PC-9 (cell line): ENCODE measurements at regions not wholly inside any gene's neighbourhood (a gene's known extent, or its start where the extent isn't known, plus 50 kb on each side); places are given as distances from the start of the nearest gene placed in this dataset.

ENCODE experiments used
- BruUV-seq: library from RNA; stranded (reverse); fragments of 400-500 nt; replicated peaks from 2 replicates; lab custom pipeline; 2021; lab: Mats Ljungman, UMichigan
- CTCF ChIA-PET: fragments of 300-600 bp; sonication (Branson Sonifier 250); formaldehyde crosslinking; loops from one replicate; lab custom pipeline; 2022; ENCODE audit warnings: antibody characterized with exemption; lab: Charles Lee
- POLR2A ChIA-PET: fragments of 300-600 bp; sonication (Branson Sonifier 250); formaldehyde crosslinking; loops from one replicate; lab custom pipeline; 2022; ENCODE audit warnings: antibody characterized with exemption; ENCODE audit not compliant: unreplicated experiment; lab: Charles Lee
- DNase-seq, 2 experiments: peaks; one replicate each; pipeline versions ENCODE4 v3.0.0 to v3.0.0-alpha.2; 2015 to 2022; ENCODE audit warnings: mixed read lengths in 1 of 2
- H2AFZ ChIP-seq: fragments of 200-600 bp; sonication (generic); 2 replicates; pipeline ENCODE4 v1.8.1; 2017; ENCODE audit warnings: antibody characterized with exemption
- H3F3A ChIP-seq: fragments of 200-600 bp; sonication (generic); 2 replicates; pipeline ENCODE4 v1.8.1; 2017; ENCODE audit warnings: antibody characterized with exemption, mild to moderate bottlenecking, low read depth; ENCODE audit not compliant: insufficient read depth
- H3K27ac ChIP-seq: fragments of 200-600 bp; sonication (generic); 2 replicates; pipeline ENCODE4 v1.6.1; 2016; ENCODE audit warnings: mixed run types
- H3K27me3 ChIP-seq: fragments of 200-600 bp; sonication (generic); 2 replicates; pipeline ENCODE4 v1.6.1; 2016; ENCODE audit warnings: low read depth, mixed run types; ENCODE audit not compliant: insufficient read depth
- H3K36me3 ChIP-seq: fragments of 200-600 bp; sonication (generic); 2 replicates; pipeline ENCODE4 v1.6.1; 2016; ENCODE audit warnings: low read depth, mixed run types
- H3K4me1 ChIP-seq: fragments of 200-600 bp; sonication (generic); replicated peaks from 2 replicates; pipeline ENCODE4 v1.6.1; 2016; ENCODE audit warnings: mixed run types; ENCODE audit not compliant: insufficient read depth
- H3K4me2 ChIP-seq: fragments of 200-600 bp; sonication (generic); 2 replicates; pipeline ENCODE4 v1.6.1; 2017; ENCODE audit warnings: mixed run types
- H3K4me3 ChIP-seq: fragments of 200-600 bp; sonication (generic); 2 replicates; pipeline ENCODE4 v1.6.1; 2016; ENCODE audit warnings: mixed run types
- H3K79me2 ChIP-seq: fragments of 200-600 bp; sonication (generic); 2 replicates; pipeline ENCODE4 v1.6.1; 2017; ENCODE audit warnings: low read depth, mixed run types
- H3K9me2 ChIP-seq: fragments of 200-600 bp; sonication (generic); 2 replicates; pipeline ENCODE4 v1.8.1; 2017; ENCODE audit warnings: mild to moderate bottlenecking; ENCODE audit not compliant: insufficient read depth
- H3K9me3 ChIP-seq: fragments of 200-600 bp; sonication (generic); 2 replicates; pipeline ENCODE4 v1.8.1; 2016; ENCODE audit warnings: low read depth; ENCODE audit not compliant: insufficient read depth
- H4K20me1 ChIP-seq: fragments of 200-600 bp; sonication (generic); 2 replicates; pipeline ENCODE4 v1.8.1; 2017; ENCODE audit not compliant: insufficient read depth
- EZH2 ChIP-seq: fragments of 200-600 bp; sonication (generic); IDR thresholded peaks from 2 replicates; pipeline ENCODE4 v1.8.0; 2017; ENCODE audit warnings: antibody characterized with exemption, low read depth
- intact Hi-C: fragments of 100-400 bp; cut with micrococcal nuclease; formaldehyde crosslinking; loops from one replicate; pipeline ENCODE4 v1.10.0; 2022; ENCODE audit not compliant: unreplicated experiment
- TF ChIP-seq, protein P1 (sequence below): fragments of 200-600 bp; sonication (generic); conservative IDR thresholded peaks from 2 replicates; pipeline ENCODE4 v1.6.1; 2017; ENCODE audit warnings: mixed run types, antibody characterized with exemption, mild to moderate bottlenecking, moderate library complexity

- no peaks in the 10 kb centered on the region for H3K36me3 ChIP-seq
- H3K27me3 ChIP-seq, result peaks cover 13% of the 10 kb centered on the region; the same call in 1 of the 2 replicates
- H3K4me3 ChIP-seq, result no peak overlapping the region
- no peak for TF ChIP-seq EZH2
- TF ChIP-seq, protein P1, sequence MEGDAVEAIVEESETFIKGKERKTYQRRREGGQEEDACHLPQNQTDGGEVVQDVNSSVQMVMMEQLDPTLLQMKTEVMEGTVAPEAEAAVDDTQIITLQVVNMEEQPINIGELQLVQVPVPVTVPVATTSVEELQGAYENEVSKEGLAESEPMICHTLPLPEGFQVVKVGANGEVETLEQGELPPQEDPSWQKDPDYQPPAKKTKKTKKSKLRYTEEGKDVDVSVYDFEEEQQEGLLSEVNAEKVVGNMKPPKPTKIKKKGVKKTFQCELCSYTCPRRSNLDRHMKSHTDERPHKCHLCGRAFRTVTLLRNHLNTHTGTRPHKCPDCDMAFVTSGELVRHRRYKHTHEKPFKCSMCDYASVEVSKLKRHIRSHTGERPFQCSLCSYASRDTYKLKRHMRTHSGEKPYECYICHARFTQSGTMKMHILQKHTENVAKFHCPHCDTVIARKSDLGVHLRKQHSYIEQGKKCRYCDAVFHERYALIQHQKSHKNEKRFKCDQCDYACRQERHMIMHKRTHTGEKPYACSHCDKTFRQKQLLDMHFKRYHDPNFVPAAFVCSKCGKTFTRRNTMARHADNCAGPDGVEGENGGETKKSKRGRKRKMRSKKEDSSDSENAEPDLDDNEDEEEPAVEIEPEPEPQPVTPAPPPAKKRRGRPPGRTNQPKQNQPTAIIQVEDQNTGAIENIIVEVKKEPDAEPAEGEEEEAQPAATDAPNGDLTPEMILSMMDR, result no peak
- intact Hi-C loops, result no loop called here
- H4K20me1 ChIP-seq, result no peaks in the 10 kb centered on the region
- POLR2A ChIA-PET, result interaction anchor here (0.6 kb wide), 1 partner anchor 17 kb away, joined by 3 read pairs; no protein-coding TSS in a partner anchor
- H3K9me3 ChIP-seq, result no peaks in the 10 kb centered on the region
- no peak overlapping the region for H3K27ac ChIP-seq
- H3K79me2 ChIP-seq, result no peaks in the 10 kb centered on the region
- BruUV-seq, result no TSS peak
- peaks cover 10% of the 10 kb centered on the region; the same call in 1 of the 2 replicates for H3K4me1 ChIP-seq
- no peak for DNase-seq
- H3K9me2 ChIP-seq, result no peaks in the 10 kb centered on the region
- CTCF ChIA-PET, result no interaction called here
- H3K4me2 ChIP-seq, result no peak overlapping the region
- no peaks in the 10 kb centered on the region for H3F3A ChIP-seq
- no peak overlapping the region for H2AFZ ChIP-seq
Measured at GRCh38 chr10:2989292-2989947, 77.9 kb upstream of the PFKP start.

DNA sequence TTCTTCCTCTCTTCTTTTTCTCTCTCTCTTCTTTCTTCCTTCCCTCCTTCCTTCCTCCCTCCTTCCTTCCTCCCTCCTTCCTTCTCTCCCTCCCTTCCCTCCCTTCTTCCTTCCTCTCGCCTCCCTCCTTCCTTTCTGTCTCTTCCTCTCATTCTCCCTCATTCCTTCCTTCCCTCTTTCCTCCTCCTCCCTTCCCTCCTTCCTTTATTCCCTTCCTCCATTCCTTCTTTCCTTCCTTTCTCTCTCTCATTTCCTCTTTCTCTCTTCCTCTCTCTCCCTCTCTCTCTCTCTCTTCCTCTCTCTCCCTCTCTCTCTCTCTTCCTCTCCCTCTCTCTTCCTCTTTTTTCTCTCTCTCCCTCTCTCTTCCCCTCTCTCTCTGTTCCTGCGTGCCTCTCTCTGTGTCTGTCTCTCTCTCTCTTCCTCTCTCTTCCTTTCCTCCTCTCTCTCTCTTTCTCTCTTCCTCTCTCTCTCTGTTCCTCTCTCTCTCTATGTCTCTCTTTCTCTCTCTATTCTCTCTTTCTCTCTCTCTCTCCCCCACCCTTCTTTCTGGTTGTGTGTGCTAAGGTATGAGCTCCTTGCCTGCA lies 80.1 kb upstream of the PFKP start:
- H3K27ac ChIP-seq, result no peak overlapping the region
- TF ChIP-seq, protein P1, result no peak
- no peak for TF ChIP-seq EZH2
- ChIA-PET CTCF (interaction anchor here (1.1 kb wide), 1 partner anchor 84 kb away, joined by 3 read pairs; no protein-coding TSS in a partner anchor), POLR2A (no interaction called here)
- no peaks in the 10 kb centered on the region for H3K27me3 ChIP-seq
- BruUV-seq, result no TSS peak
- no peak overlapping the region for H3K4me3 ChIP-seq
- DNase-seq, result no peak
- H3K9me2 ChIP-seq, result no peaks in the 10 kb centered on the region
- H3K4me2 ChIP-seq, result no peak overlapping the region
- H3K9me3 ChIP-seq, result no peaks in the 10 kb centered on the region
- intact Hi-C loops, result no loop called here
- no peak overlapping the region for H2AFZ ChIP-seq
- no peaks in the 10 kb centered on the region for H3K79me2 ChIP-seq
- no peaks in the 10 kb centered on the region for H4K20me1 ChIP-seq
- no peaks in the 10 kb centered on the region for H3K36me3 ChIP-seq
- no peaks in the 10 kb centered on the region for H3F3A ChIP-seq
- peaks cover 10% of the 10 kb centered on the region; the same call in 1 of the 2 replicates for H3K4me1 ChIP-seq

DNA sequence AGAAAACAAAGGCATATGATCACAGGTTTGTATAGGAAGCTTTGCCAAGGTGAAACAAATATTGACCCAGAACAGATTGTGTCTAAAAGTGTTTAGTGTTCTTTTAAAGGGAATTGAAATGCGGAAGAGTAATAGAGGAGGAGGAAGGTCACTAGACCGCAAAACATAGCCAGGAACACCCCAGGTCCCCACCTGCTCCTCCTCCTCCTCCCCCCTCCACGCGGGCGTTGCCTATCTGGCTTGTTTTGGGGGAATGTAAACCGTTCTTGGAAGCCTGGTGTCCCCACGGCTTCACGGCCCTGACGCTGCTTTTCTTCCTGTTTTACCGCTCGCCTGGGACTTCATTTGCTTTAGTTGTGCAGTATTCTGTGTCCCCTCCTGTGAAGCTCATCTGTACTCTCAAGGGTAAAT lies 81.0 kb upstream of the PFKP start:
- no peak for TF ChIP-seq EZH2
- TF ChIP-seq, protein P1, result no peak
- CTCF ChIA-PET, result interaction anchor here (1.1 kb wide), 1 partner anchor 85 kb away, joined by 3 read pairs; no protein-coding TSS in a partner anchor

More for the DNA sequence above, 81.0 kb upstream of the PFKP start:
- Histone ChIP-seq H3K4me1 (peaks cover 10% of the 10 kb centered on the region; the same call in 1 of the 2 replicates), H3F3A (no peaks in the 10 kb centered on the region), H3K9me2 (no peaks in the 10 kb centered on the region), H3K4me2 (peak overlapping the region; percentile 60), H4K20me1 (no peaks in the 10 kb centered on the region), H3K4me3 (peak overlapping the region; percentile 24; the same call in 1 of the 2 replicates), H3K9me3 (no peaks in the 10 kb centered on the region), H3K27ac (no peak overlapping the region), H3K27me3 (no peaks in the 10 kb centered on the region), H3K79me2 (no peaks in the 10 kb centered on the region), H2AFZ (no peak overlapping the region), H3K36me3 (no peaks in the 10 kb centered on the region)
- intact Hi-C loops, result no loop called here
- POLR2A ChIA-PET, result no interaction called here
- peak in 1 of 2 experiments; percentile 44 for DNase-seq
- BruUV-seq, result no TSS peak
